Activated CD4-positive, alpha-beta T cell treated with anti-CD3 and anti-CD28 coated beads, Interleukin-2, amount 10 ng/mL, durations not matched to agents 24 days and 14 days (primary cell): ENCODE measurements at regions not wholly inside any gene's neighbourhood (a gene's known extent, or its start where the extent isn't known, plus 50 kb on each side); places are given as distances from the start of the nearest gene placed in this dataset.

Experiments used
- DNase-seq: peaks from one replicate; pipeline ENCODE4 v3.0.0; 2022
- H3K27ac Mint-ChIP-seq: one replicate; pipeline ENCODE4 v1.8.0; 2022; ENCODE audit warnings: mild to moderate bottlenecking, mixed read lengths
- H3K27me3 Mint-ChIP-seq: one replicate; pipeline ENCODE4 v1.8.0; 2022; ENCODE audit warnings: mixed read lengths
- H3K36me3 Mint-ChIP-seq: one replicate; pipeline ENCODE4 v1.8.0; 2022; ENCODE audit warnings: low read depth, mild to moderate bottlenecking, mixed read lengths
- H3K4me1 Mint-ChIP-seq: one replicate; pipeline ENCODE4 v1.8.0; 2021; ENCODE audit warnings: mixed read lengths
- H3K4me3 Mint-ChIP-seq: one replicate; pipeline ENCODE4 v1.8.0; 2022; ENCODE audit warnings: mild to moderate bottlenecking, moderate library complexity, mixed read lengths
- H3K9me3 Mint-ChIP-seq: one replicate; pipeline ENCODE4 v1.8.0; 2021; ENCODE audit warnings: mixed read lengths
- intact Hi-C: fragments of 100-400 bp; cut with micrococcal nuclease; formaldehyde crosslinking; loops from one replicate; pipeline ENCODE4 v1.15.1; 2023

- no peaks in the 10 kb centered on the region for H3K9me3 Mint-ChIP-seq
- DNase-seq = no peak
- intact Hi-C loops = no loop called here
- no peak overlapping the region for H3K27ac Mint-ChIP-seq
- H3K27me3 Mint-ChIP-seq = no peaks in the 10 kb centered on the region
- no peak overlapping the region for H3K4me3 Mint-ChIP-seq
- H3K4me1 Mint-ChIP-seq = no peaks in the 10 kb centered on the region
- H3K36me3 Mint-ChIP-seq = no peaks in the 10 kb centered on the region
Measured at GRCh38 chr16:49022351-49022963, 259.2 kb downstream of the CBLN1 start.

DNA sequence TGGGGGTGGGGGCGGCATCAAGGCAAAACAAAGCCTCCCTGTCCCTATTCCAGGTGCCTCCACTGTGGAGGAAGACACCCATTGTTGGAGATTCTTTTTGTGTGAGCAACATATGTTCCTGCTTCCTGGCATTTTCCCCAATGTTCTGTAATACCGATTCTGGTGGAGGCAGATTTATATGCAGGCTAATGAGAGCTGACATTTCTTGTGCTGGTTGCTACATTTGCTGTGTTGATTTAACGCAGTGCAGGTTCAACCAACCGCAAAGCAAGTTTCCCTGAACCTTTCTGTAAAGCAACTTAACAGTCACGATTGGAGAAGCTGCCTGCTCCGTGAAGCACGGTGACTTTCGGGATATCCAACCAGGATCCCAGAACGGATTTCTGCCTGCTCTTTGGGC, 260.5 kb downstream of the CBLN1 start:
- no peaks in the 10 kb centered on the region for H3K9me3 Mint-ChIP-seq
- no peaks in the 10 kb centered on the region for H3K27me3 Mint-ChIP-seq
- intact Hi-C loops = no loop called here
- H3K27ac Mint-ChIP-seq = no peak overlapping the region
- H3K4me1 Mint-ChIP-seq = no peaks in the 10 kb centered on the region
- no peak for DNase-seq
- no peaks in the 10 kb centered on the region for H3K36me3 Mint-ChIP-seq
- H3K4me3 Mint-ChIP-seq = no peak overlapping the region

- Mint-ChIP-seq H3K4me1 (no peaks in the 10 kb centered on the region), H3K27ac (no peak overlapping the region), H3K4me3 (no peak overlapping the region), H3K27me3 (no peaks in the 10 kb centered on the region), H3K9me3 (no peaks in the 10 kb centered on the region), H3K36me3 (no peaks in the 10 kb centered on the region)
- intact Hi-C loops = no loop called here
- no peak for DNase-seq
Measured at GRCh38 chr16:49020436-49020835, 261.2 kb downstream of the CBLN1 start.

- H3K36me3 Mint-ChIP-seq = no peaks in the 10 kb centered on the region
- intact Hi-C loops = no loop called here
- DNase-seq = no peak
Measured at GRCh38 chr16:49019831-49020230, 261.8 kb downstream of the CBLN1 start.

DNA sequence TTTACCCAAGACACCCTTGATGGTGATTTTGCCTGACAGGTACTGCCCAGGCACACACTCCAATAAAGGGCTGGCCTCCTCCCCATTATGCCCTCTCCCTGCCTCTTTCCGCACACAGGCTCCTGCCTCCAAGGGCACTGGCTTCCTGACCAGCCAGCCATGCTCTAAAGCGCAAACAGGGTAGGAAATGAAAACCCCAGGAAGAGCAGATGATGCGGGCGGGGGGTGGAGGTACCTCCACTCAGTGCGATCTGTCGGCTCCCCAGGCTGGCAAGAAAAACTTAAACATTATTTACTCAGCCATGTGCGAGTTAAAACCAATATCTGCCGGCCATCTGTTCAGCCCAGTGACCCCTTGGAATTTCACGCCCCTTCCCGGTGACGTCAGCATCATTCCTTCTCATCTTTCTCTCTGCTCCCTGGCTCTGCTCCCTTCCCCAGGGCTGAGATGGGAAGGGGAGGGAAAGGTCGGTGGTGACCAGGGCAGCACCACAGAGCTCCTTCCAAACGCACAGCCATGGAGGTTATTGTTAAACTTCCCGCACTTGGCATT, 262.5 kb downstream of the CBLN1 start:
- Mint-ChIP-seq H3K4me3 (no peak overlapping the region), H3K9me3 (no peaks in the 10 kb centered on the region), H3K27me3 (no peaks in the 10 kb centered on the region), H3K36me3 (no peaks in the 10 kb centered on the region), H3K27ac (no peak overlapping the region), H3K4me1 (no peaks in the 10 kb centered on the region)
- intact Hi-C loops = no loop called here
- DNase-seq = no peak

More at GRCh38 chr16:49019831-49020230, 261.8 kb downstream of the CBLN1 start:
- Mint-ChIP-seq H3K4me1 (no peaks in the 10 kb centered on the region), H3K9me3 (no peaks in the 10 kb centered on the region), H3K27me3 (no peaks in the 10 kb centered on the region), H3K4me3 (no peak overlapping the region), H3K27ac (no peak overlapping the region)

DNA sequence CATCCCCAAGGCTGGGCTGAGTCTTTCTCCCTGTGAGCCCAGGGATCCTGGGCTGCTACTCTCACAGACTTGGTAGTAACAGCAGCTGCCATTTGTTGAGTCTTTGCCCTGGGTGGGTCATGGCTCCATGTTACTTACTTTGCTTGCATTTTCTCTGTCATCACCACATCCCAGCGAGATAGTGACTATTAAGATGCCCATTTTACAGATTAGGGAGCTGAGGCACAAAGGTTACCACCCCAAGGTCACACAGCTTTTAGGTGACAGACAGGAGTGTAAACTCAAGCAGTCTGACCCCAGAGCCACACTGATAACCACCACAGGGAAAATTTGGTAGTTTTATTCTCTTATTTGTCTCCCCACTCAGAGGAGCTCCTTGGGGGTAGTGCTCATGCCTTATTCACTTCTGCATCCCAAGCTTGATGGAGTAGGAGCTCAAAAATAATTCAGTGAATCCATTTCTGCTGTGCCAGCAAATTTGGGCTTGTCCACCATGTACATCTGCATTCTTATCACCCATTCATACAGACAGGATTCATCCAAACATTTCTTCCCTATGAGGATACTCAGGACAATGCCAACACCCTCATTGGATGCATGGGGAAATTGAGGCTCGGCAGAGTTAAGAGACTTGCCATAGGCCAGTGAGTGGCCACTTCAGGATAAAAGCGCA, 263.2 kb downstream of the CBLN1 start:
- Mint-ChIP-seq H3K9me3 (no peaks in the 10 kb centered on the region), H3K4me3 (no peak overlapping the region), H3K27ac (no peak overlapping the region), H3K4me1 (no peaks in the 10 kb centered on the region), H3K27me3 (no peaks in the 10 kb centered on the region), H3K36me3 (no peaks in the 10 kb centered on the region)
- no peak for DNase-seq
- intact Hi-C loops = no loop called here

GRCh38 chr16:49017501-49017900, 264.1 kb downstream of the CBLN1 start:
- Mint-ChIP-seq H3K36me3 (no peaks in the 10 kb centered on the region), H3K4me3 (no peak overlapping the region), H3K9me3 (no peaks in the 10 kb centered on the region), H3K4me1 (no peaks in the 10 kb centered on the region), H3K27ac (no peak overlapping the region), H3K27me3 (no peaks in the 10 kb centered on the region)
- no peak for DNase-seq
- intact Hi-C loops = no loop called here

DNA sequence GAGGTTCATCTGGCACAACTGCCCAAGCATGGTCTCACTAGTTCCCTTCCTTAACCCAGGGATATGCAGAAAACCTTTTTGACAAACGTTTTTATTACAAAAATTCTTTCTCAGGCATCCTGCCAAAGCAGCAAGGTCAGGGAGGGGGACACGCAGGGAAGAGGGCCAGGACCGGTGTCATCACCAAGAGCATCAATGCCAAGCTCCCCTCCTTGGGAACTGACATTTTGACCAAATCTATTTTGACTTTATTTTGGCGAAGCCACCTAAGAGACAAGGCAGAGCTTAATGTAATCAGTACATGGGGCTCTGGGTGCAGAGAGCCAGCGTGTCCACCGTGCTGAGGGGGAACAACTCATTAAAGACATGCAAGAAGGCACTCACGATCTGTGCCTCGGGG, 265.2 kb downstream of the CBLN1 start:
- intact Hi-C loops = no loop called here
- no peaks in the 10 kb centered on the region for H3K27me3 Mint-ChIP-seq

DNA sequence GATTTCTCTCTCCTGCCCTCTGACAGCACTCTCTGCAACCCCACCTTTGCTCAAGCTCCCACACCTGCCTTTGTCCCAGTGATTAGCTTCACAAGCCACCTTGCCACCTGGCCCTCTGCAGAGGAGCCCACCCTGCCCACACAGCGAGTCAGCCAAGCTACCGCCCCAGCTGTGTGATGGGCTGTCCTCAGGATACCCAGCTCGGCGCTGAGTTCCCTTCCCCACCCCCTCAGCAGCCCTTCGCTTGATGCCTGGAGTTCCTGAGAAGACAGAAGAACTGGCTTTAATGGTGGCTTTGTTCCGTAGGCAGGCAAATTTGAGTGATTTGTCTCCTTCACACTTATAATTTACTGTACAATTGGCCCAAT, 266.4 kb downstream of the CBLN1 start:
- intact Hi-C loops = no loop called here
- no peak for DNase-seq
- Mint-ChIP-seq H3K9me3 (no peaks in the 10 kb centered on the region), H3K4me3 (no peak overlapping the region), H3K4me1 (no peaks in the 10 kb centered on the region), H3K27ac (no peak overlapping the region), H3K27me3 (no peaks in the 10 kb centered on the region), H3K36me3 (no peaks in the 10 kb centered on the region)

More for the DNA sequence above, 265.2 kb downstream of the CBLN1 start:
- no peak for DNase-seq
- H3K4me3 Mint-ChIP-seq = no peak overlapping the region
- H3K4me1 Mint-ChIP-seq = no peaks in the 10 kb centered on the region
- H3K36me3 Mint-ChIP-seq = no peaks in the 10 kb centered on the region
- H3K9me3 Mint-ChIP-seq = no peaks in the 10 kb centered on the region
- H3K27ac Mint-ChIP-seq = no peak overlapping the region

GRCh38 chr16:49014277-49015224, 267.1 kb downstream of the CBLN1 start:
- H3K36me3 Mint-ChIP-seq = no peaks in the 10 kb centered on the region
- H3K27me3 Mint-ChIP-seq = no peaks in the 10 kb centered on the region
- no peak for DNase-seq
- H3K27ac Mint-ChIP-seq = no peak overlapping the region
- intact Hi-C loops = no loop called here
- no peaks in the 10 kb centered on the region for H3K9me3 Mint-ChIP-seq
- no peak overlapping the region for H3K4me3 Mint-ChIP-seq
- H3K4me1 Mint-ChIP-seq = no peaks in the 10 kb centered on the region

DNA sequence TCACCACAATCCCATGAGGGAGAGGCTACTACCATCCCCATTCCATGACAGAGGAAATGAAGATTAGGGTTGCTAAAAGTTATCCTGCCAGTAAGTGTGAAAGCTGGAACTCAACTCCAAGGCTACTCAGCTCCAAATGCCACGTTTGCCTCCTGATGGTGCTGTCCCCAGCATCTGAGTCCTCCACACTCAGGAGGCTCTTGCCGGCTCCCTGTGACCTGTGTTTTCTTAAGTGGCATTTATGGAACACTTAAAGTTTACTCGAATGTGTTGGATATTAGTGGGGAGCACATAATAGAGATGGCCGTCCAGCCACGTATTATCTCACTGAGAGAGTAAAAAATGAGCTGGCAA, 267.9 kb downstream of the CBLN1 start:
- H3K36me3 Mint-ChIP-seq = no peaks in the 10 kb centered on the region
- no peak for DNase-seq
- H3K4me1 Mint-ChIP-seq = no peaks in the 10 kb centered on the region
- no peak overlapping the region for H3K27ac Mint-ChIP-seq
- intact Hi-C loops = no loop called here
- no peaks in the 10 kb centered on the region for H3K9me3 Mint-ChIP-seq
- no peak overlapping the region for H3K4me3 Mint-ChIP-seq
- H3K27me3 Mint-ChIP-seq = no peaks in the 10 kb centered on the region

GRCh38 chr16:49012961-49013726, 268.5 kb downstream of the CBLN1 start:
- Mint-ChIP-seq H3K27me3 (no peaks in the 10 kb centered on the region), H3K9me3 (no peaks in the 10 kb centered on the region), H3K4me3 (no peak overlapping the region), H3K4me1 (no peaks in the 10 kb centered on the region), H3K27ac (no peak overlapping the region), H3K36me3 (no peaks in the 10 kb centered on the region)
- intact Hi-C loops = no loop called here
- DNase-seq = no peak

- H3K36me3 Mint-ChIP-seq = no peaks in the 10 kb centered on the region
Measured at GRCh38 chr16:49011901-49012300, 269.7 kb downstream of the CBLN1 start.

More at GRCh38 chr16:49011901-49012300, 269.7 kb downstream of the CBLN1 start:
- Mint-ChIP-seq H3K9me3 (no peaks in the 10 kb centered on the region), H3K27ac (no peak overlapping the region), H3K4me1 (no peaks in the 10 kb centered on the region), H3K27me3 (no peaks in the 10 kb centered on the region), H3K4me3 (no peak overlapping the region)
- intact Hi-C loops = no loop called here
- DNase-seq = no peak
